GM13977 (cell line): ENCODE measurements at regions not wholly inside any gene's neighbourhood (a gene's known extent, or its start where the extent isn't known, plus 50 kb on each side); places are given as distances from the start of the nearest gene placed in this dataset.

Source experiments
- DNase-seq: peaks from one replicate; pipeline ENCODE4 v3.0.0; 2012; ENCODE audit warnings: low spot score
- CTCF ChIP-seq: IDR thresholded peaks from 2 replicates; pipeline ENCODE4 v1.5.1; 2012; ENCODE audit warnings: mild to moderate bottlenecking, control low read depth; ENCODE audit not compliant: insufficient read depth; ENCODE audit errors: extremely low read depth, missing control alignments
- in situ Hi-C: fragments of 300-500 bp; cut with MboI; formaldehyde crosslinking; loops from one replicate; pipeline ENCODE4 v1.12.0; 2022; ENCODE audit warnings: low sequenced_read_pairs, low pct_unique_long_range_greater_than_20kb, mixed read lengths, inconsistent platforms; ENCODE audit not compliant: unreplicated experiment

- DNase-seq = no peak
- in situ Hi-C loops = no loop called here
- no peak for TF ChIP-seq CTCF
Observed at GRCh38 chr5:113902917-113903660, 389.6 kb downstream of the YTHDC2 start.

- no peak for DNase-seq
- TF ChIP-seq CTCF = no peak
Observed at GRCh38 chr5:113909782-113910181, 396.3 kb downstream of the YTHDC2 start.

GRCh38 chr5:113917997-113918396, 404.5 kb downstream of the YTHDC2 start:
- in situ Hi-C loops = no loop called here
- TF ChIP-seq CTCF = no peak
- no peak for DNase-seq

More at GRCh38 chr5:113909782-113910181, 396.3 kb downstream of the YTHDC2 start:
- in situ Hi-C loops = no loop called here

- no peak for DNase-seq
- TF ChIP-seq CTCF = no peak
- in situ Hi-C loops = no loop called here
Observed at GRCh38 chr5:113922343-113922742, 408.8 kb downstream of the YTHDC2 start.

GRCh38 chr5:113935453-113935852, 422.0 kb downstream of the YTHDC2 start:
- DNase-seq = no peak
- no peak for TF ChIP-seq CTCF
- in situ Hi-C loops = no loop called here

GRCh38 chr5:113937301-113937700, 423.8 kb downstream of the YTHDC2 start:
- TF ChIP-seq CTCF = no peak
- no peak for DNase-seq
- in situ Hi-C loops = no loop called here
